ENCODE measurements at regions not wholly inside any gene's neighbourhood (a gene's known extent, or its start where the extent isn't known, plus 50 kb on each side); places are given as distances from the start of the nearest gene placed in this dataset.

- no peak overlapping the region for H3K27ac ChIP-seq (ENCODE audit: low read depth, low read length)
- ChIA-PET POLR2A (no interaction called here), CTCF (no interaction called here)
- Mint-ChIP-seq H3K27me3 (peaks cover 0 to 4% of the 10 kb centered on the region in 2 donors), H3K36me3 (no peaks in the 10 kb centered on the region), H3K4me1 (no peaks in the 10 kb centered on the region), H3K27ac (no peak overlapping the region), H3K9me3 (peaks cover 0 to 2% (median 0%) of the 10 kb centered on the region in 5 donors), H3K4me3 (no peak overlapping the region)
- no peaks in the 10 kb centered on the region for H3K36me3 ChIP-seq (ENCODE audit: insufficient read depth, low read length)
- H3K4me1 ChIP-seq (ENCODE audit: insufficient read depth, low read length): no peaks in the 10 kb centered on the region
- no peaks in the 10 kb centered on the region for H3K27me3 ChIP-seq (ENCODE audit: insufficient read depth, low read length, poor library complexity, severe bottlenecking)
- H3K9me3 ChIP-seq (ENCODE audit: low read length): no peaks in the 10 kb centered on the region
- H3K4me3 ChIP-seq (ENCODE audit: low read length): no peak overlapping the region
- DNase-seq: no peak
Observed at GRCh38 chr13:83995930-83996329, 113.7 kb upstream of the SLITRK1 start.

- CTCF ChIA-PET: no interaction called here
- H3K27me3 Mint-ChIP-seq: peaks cover 0 to 4% of the 10 kb centered on the region in 2 donors
- no peak for DNase-seq
- Histone ChIP-seq H3K27ac (ENCODE audit: low read depth, low read length) (no peak overlapping the region), H3K9me3 (ENCODE audit: low read length) (no peaks in the 10 kb centered on the region), H3K4me3 (ENCODE audit: low read length) (no peak overlapping the region), H3K27me3 (ENCODE audit: insufficient read depth, low read length, poor library complexity, severe bottlenecking) (no peaks in the 10 kb centered on the region), H3K36me3 (ENCODE audit: insufficient read depth, low read length) (no peaks in the 10 kb centered on the region), H3K4me1 (ENCODE audit: insufficient read depth, low read length) (no peaks in the 10 kb centered on the region)
- no peaks in the 10 kb centered on the region for H3K36me3 Mint-ChIP-seq
- peaks cover 0 to 2% (median 0%) of the 10 kb centered on the region in 5 donors for H3K9me3 Mint-ChIP-seq
- H3K4me3 Mint-ChIP-seq: no peak overlapping the region
- H3K4me1 Mint-ChIP-seq: no peaks in the 10 kb centered on the region
- peak overlapping the region in 1 of 8 donors; percentile 33 for H3K27ac Mint-ChIP-seq
- POLR2A ChIA-PET: no interaction called here
Observed at GRCh38 chr13:83992566-83993358, 110.5 kb upstream of the SLITRK1 start.

- Histone ChIP-seq H3K9me3 (ENCODE audit: low read length) (no peaks in the 10 kb centered on the region), H3K4me3 (ENCODE audit: low read length) (no peak overlapping the region), H3K4me1 (ENCODE audit: insufficient read depth, low read length) (no peaks in the 10 kb centered on the region), H3K36me3 (ENCODE audit: insufficient read depth, low read length) (no peaks in the 10 kb centered on the region), H3K27ac (ENCODE audit: low read depth, low read length) (no peak overlapping the region), H3K27me3 (ENCODE audit: insufficient read depth, low read length, poor library complexity, severe bottlenecking) (no peaks in the 10 kb centered on the region)
- CTCF ChIA-PET: no interaction called here
- H3K4me3 Mint-ChIP-seq: no peak overlapping the region
- H3K27me3 Mint-ChIP-seq: peaks cover 0 to 4% of the 10 kb centered on the region in 2 donors
- H3K27ac Mint-ChIP-seq: no peak overlapping the region
- no peaks in the 10 kb centered on the region for H3K36me3 Mint-ChIP-seq
- DNase-seq: no peak
- peaks cover 0 to 3% (median 0%) of the 10 kb centered on the region in 5 donors for H3K9me3 Mint-ChIP-seq
- POLR2A ChIA-PET: no interaction called here
- H3K4me1 Mint-ChIP-seq: peaks cover 3 to 11% (median 7%) of the 10 kb centered on the region in 3 donors
Observed at GRCh38 chr13:83987394-83987793, 105.1 kb upstream of the SLITRK1 start.

- H3K27me3 ChIP-seq (ENCODE audit: insufficient read depth, low read length, poor library complexity, severe bottlenecking): no peaks in the 10 kb centered on the region
- H3K4me3 ChIP-seq (ENCODE audit: low read length): no peak overlapping the region
- H3K9me3 Mint-ChIP-seq: peaks cover 0 to 3% (median 0%) of the 10 kb centered on the region in 5 donors
- no peaks in the 10 kb centered on the region for H3K27me3 Mint-ChIP-seq
- no peak for DNase-seq
- no peaks in the 10 kb centered on the region for H3K4me1 ChIP-seq (ENCODE audit: insufficient read depth, low read length)
- ChIA-PET CTCF (no interaction called here), POLR2A (no interaction called here)
- H3K27ac ChIP-seq (ENCODE audit: low read depth, low read length): no peak overlapping the region
- H3K9me3 ChIP-seq (ENCODE audit: low read length): no peaks in the 10 kb centered on the region
- no peak overlapping the region for H3K4me3 Mint-ChIP-seq
- peaks cover 3 to 11% (median 7%) of the 10 kb centered on the region in 3 donors for H3K4me1 Mint-ChIP-seq
- H3K36me3 Mint-ChIP-seq: no peaks in the 10 kb centered on the region
- no peaks in the 10 kb centered on the region for H3K36me3 ChIP-seq (ENCODE audit: insufficient read depth, low read length)
- H3K27ac Mint-ChIP-seq: no peak overlapping the region
Observed at GRCh38 chr13:83984793-83985192, 102.5 kb upstream of the SLITRK1 start.

- no peak overlapping the region for H3K27ac Mint-ChIP-seq
- CTCF ChIA-PET: no interaction called here
Observed at GRCh38 chr13:83980331-83980730, 98.1 kb upstream of the SLITRK1 start.

GRCh38 chr13:83975655-83976165 is 93.4 kb upstream of the SLITRK1 start:
- no peaks in the 10 kb centered on the region for H3K27me3 ChIP-seq (ENCODE audit: insufficient read depth, low read length, poor library complexity, severe bottlenecking)
- Mint-ChIP-seq H3K9me3 (no peaks in the 10 kb centered on the region), H3K4me1 (peaks cover 19 to 25% (median 20%) of the 10 kb centered on the region in 3 donors), H3K27me3 (no peaks in the 10 kb centered on the region), H3K36me3 (no peaks in the 10 kb centered on the region), H3K27ac (peak overlapping the region in 3 of 8 donors; percentile 5 to 42 (median 26)), H3K4me3 (peak overlapping the region in 5 of 7 donors; percentile 2 to 69 (median 19))
- ChIA-PET POLR2A (no interaction called here), CTCF (no interaction called here)
- DNase-seq: no peak
- H3K4me3 ChIP-seq (ENCODE audit: low read length): no peak overlapping the region
- peaks cover 7% of the 10 kb centered on the region for H3K4me1 ChIP-seq (ENCODE audit: insufficient read depth, low read length)
- no peaks in the 10 kb centered on the region for H3K9me3 ChIP-seq (ENCODE audit: low read length)
- H3K27ac ChIP-seq (ENCODE audit: low read depth, low read length): no peak overlapping the region
- no peaks in the 10 kb centered on the region for H3K36me3 ChIP-seq (ENCODE audit: insufficient read depth, low read length)

More at GRCh38 chr13:83980331-83980730, 98.1 kb upstream of the SLITRK1 start:
- Histone ChIP-seq H3K4me3 (ENCODE audit: low read length) (no peak overlapping the region), H3K27ac (ENCODE audit: low read depth, low read length) (no peak overlapping the region), H3K9me3 (ENCODE audit: low read length) (no peaks in the 10 kb centered on the region), H3K4me1 (ENCODE audit: insufficient read depth, low read length) (peaks cover 7% of the 10 kb centered on the region), H3K27me3 (ENCODE audit: insufficient read depth, low read length, poor library complexity, severe bottlenecking) (no peaks in the 10 kb centered on the region), H3K36me3 (ENCODE audit: insufficient read depth, low read length) (no peaks in the 10 kb centered on the region)
- H3K9me3 Mint-ChIP-seq: no peaks in the 10 kb centered on the region
- no peaks in the 10 kb centered on the region for H3K27me3 Mint-ChIP-seq
- DNase-seq: no peak
- no peak overlapping the region for H3K4me3 Mint-ChIP-seq
- peaks cover 14 to 21% (median 19%) of the 10 kb centered on the region in 3 donors for H3K4me1 Mint-ChIP-seq
- POLR2A ChIA-PET: no interaction called here
- H3K36me3 Mint-ChIP-seq: no peaks in the 10 kb centered on the region

GRCh38 chr13:83958531-83958930 is 76.3 kb upstream of the SLITRK1 start:
- Histone ChIP-seq H3K4me1 (ENCODE audit: insufficient read depth, low read length) (no peaks in the 10 kb centered on the region), H3K9me3 (ENCODE audit: low read length) (no peaks in the 10 kb centered on the region), H3K27me3 (ENCODE audit: insufficient read depth, low read length, poor library complexity, severe bottlenecking) (no peaks in the 10 kb centered on the region), H3K27ac (ENCODE audit: low read depth, low read length) (no peak overlapping the region), H3K4me3 (ENCODE audit: low read length) (no peak overlapping the region), H3K36me3 (ENCODE audit: insufficient read depth, low read length) (no peaks in the 10 kb centered on the region)
- POLR2A ChIA-PET: no interaction called here
- no peaks in the 10 kb centered on the region for H3K9me3 Mint-ChIP-seq
- H3K27me3 Mint-ChIP-seq: no peaks in the 10 kb centered on the region
- H3K4me1 Mint-ChIP-seq: no peaks in the 10 kb centered on the region
- H3K27ac Mint-ChIP-seq: peak overlapping the region in 1 of 8 donors; percentile 63
- no peak for DNase-seq
- CTCF ChIA-PET: no interaction called here
- no peak overlapping the region for H3K4me3 Mint-ChIP-seq
- H3K36me3 Mint-ChIP-seq: no peaks in the 10 kb centered on the region

- Histone ChIP-seq H3K4me1 (ENCODE audit: insufficient read depth, low read length) (no peaks in the 10 kb centered on the region), H3K36me3 (ENCODE audit: insufficient read depth, low read length) (no peaks in the 10 kb centered on the region), H3K4me3 (ENCODE audit: low read length) (no peak overlapping the region), H3K27me3 (ENCODE audit: insufficient read depth, low read length, poor library complexity, severe bottlenecking) (no peaks in the 10 kb centered on the region), H3K9me3 (ENCODE audit: low read length) (no peaks in the 10 kb centered on the region), H3K27ac (ENCODE audit: low read depth, low read length) (no peak overlapping the region)
- Mint-ChIP-seq H3K36me3 (no peaks in the 10 kb centered on the region), H3K4me1 (no peaks in the 10 kb centered on the region), H3K27me3 (no peaks in the 10 kb centered on the region), H3K9me3 (no peaks in the 10 kb centered on the region), H3K27ac (peak overlapping the region in 1 of 8 donors; percentile 82), H3K4me3 (no peak overlapping the region)
- POLR2A ChIA-PET: no interaction called here
- CTCF ChIA-PET: no interaction called here
- DNase-seq: peak in 1 of 5 donors; percentile 19
Observed at GRCh38 chr13:83955011-83955410, 72.7 kb upstream of the SLITRK1 start.
